T-helper 2 cell (primary cell): ENCODE measurements at regions not wholly inside any gene's neighbourhood (a gene's known extent, or its start where the extent isn't known, plus 50 kb on each side); places are given as distances from the start of the nearest gene placed in this dataset.
"Not testable (repeated sequence)": the region's sequence is repeated elsewhere in the genome, so short reads cannot be mapped to it uniquely, and the experiment has no call there.

Experiments used
- DNase-seq, 5 experiments: peaks; one replicate each; pipeline versions ENCODE4 v3.0.0 to v3.0.0-alpha.2; 2012 to 2022

GRCh38 chr13:104996022-104996421, 1539.4 kb downstream of the EFNB2 start:
- DNase-seq = no peak

- DNase-seq = no peak
Observed at GRCh38 chr13:104993708-104994107, 1541.8 kb downstream of the EFNB2 start.

GRCh38 chr13:104987621-104988020, 1547.8 kb downstream of the EFNB2 start:
- no peak for DNase-seq

- peak in 3 of 5 experiments; percentile 3 to 60 (median 7) for DNase-seq
Observed at GRCh38 chr13:104984296-104984818, 1551.1 kb downstream of the EFNB2 start.

- DNase-seq = no peak
Observed at GRCh38 chr13:104983601-104984000, 1551.9 kb downstream of the EFNB2 start.

GRCh38 chr13:104980586-104980985, 1554.9 kb downstream of the EFNB2 start:
- peak in 1 of 5 experiments; percentile 2 for DNase-seq

GRCh38 chr13:104979281-104980030, 1556.0 kb downstream of the EFNB2 start:
- DNase-seq = no peak

GRCh38 chr13:104976986-104977385, 1558.5 kb downstream of the EFNB2 start:
- no peak for DNase-seq

- DNase-seq = no peak
Observed at GRCh38 chr13:104975272-104975671, 1560.2 kb downstream of the EFNB2 start.

- no peak for DNase-seq
Observed at GRCh38 chr13:104968876-104969275, 1566.6 kb downstream of the EFNB2 start.

- no peak for DNase-seq
Observed at GRCh38 chr13:104967836-104968630, 1567.4 kb downstream of the EFNB2 start.

GRCh38 chr13:104967376-104967775, 1568.1 kb downstream of the EFNB2 start:
- no peak for DNase-seq

- DNase-seq = no peak
Observed at GRCh38 chr13:104962411-104962810, 1573.1 kb downstream of the EFNB2 start.

GRCh38 chr13:104961246-104961645, 1574.2 kb downstream of the EFNB2 start:
- no peak for DNase-seq

- DNase-seq = no peak
Observed at GRCh38 chr13:104954210-104954609, 1581.3 kb downstream of the EFNB2 start.

- DNase-seq = no peak
Observed at GRCh38 chr13:104953588-104953987, 1581.9 kb downstream of the EFNB2 start.

GRCh38 chr13:104949840-104950740, 1585.4 kb downstream of the EFNB2 start:
- DNase-seq = no peak

GRCh38 chr13:104944176-104944575, 1591.3 kb downstream of the EFNB2 start:
- DNase-seq = no peak

GRCh38 chr13:104943331-104943730, 1592.1 kb downstream of the EFNB2 start:
- DNase-seq = no peak

GRCh38 chr13:104937881-104938280, 1597.6 kb downstream of the EFNB2 start:
- DNase-seq = no peak

GRCh38 chr13:104936304-104936703, 1599.2 kb downstream of the EFNB2 start:
- no peak for DNase-seq

GRCh38 chr13:104920513-104920912, 1614.9 kb downstream of the EFNB2 start:
- DNase-seq = not testable (repeated sequence)

GRCh38 chr13:104920091-104920490, 1615.4 kb downstream of the EFNB2 start:
- DNase-seq = no peak
